ENCODE measurements at regions not wholly inside any gene's neighbourhood (a gene's known extent, or its start where the extent isn't known, plus 50 kb on each side); places are given as distances from the start of the nearest gene placed in this dataset.

DNA sequence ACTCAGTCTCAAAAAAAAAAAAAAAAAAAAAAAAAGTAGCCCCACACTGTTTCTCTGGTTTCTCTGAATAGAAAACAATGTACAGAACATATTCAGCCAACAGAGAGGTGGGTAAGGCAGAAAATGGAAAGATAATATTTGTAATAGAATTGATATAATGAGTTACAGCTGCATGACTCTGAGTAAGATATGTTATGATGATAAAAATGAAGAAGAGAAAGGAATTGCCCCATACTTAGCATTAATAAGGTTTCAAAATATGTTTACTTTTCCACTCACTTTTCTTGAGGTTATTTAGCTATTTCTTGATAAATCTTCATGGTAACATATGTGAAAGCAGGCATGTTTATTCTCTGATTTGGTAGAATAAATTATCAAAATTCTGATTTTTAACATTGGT is 100.9 kb upstream of the ROBO2 start (continued):
- TF ChIP-seq POU2F2 (IDR thresholded peaks at IDR 0.05; ENCODE audit: borderline replicate concordance, low read depth, low read length) (no peak), MYB (IDR thresholded peaks at IDR 0.05; ENCODE audit: borderline replicate concordance, low read depth, low read length) (no peak)
- TF ChIP-seq, protein P1, sequence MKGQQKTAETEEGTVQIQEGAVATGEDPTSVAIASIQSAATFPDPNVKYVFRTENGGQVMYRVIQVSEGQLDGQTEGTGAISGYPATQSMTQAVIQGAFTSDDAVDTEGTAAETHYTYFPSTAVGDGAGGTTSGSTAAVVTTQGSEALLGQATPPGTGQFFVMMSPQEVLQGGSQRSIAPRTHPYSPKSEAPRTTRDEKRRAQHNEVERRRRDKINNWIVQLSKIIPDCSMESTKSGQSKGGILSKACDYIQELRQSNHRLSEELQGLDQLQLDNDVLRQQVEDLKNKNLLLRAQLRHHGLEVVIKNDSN (IDR thresholded peaks at IDR 0.05; ENCODE audit: borderline replicate concordance, extremely low read length, insufficient read depth, low read depth, low read length) = no peak

- Histone ChIP-seq H2AFZ (ENCODE audit: control insufficient read depth, low read depth, low read length) (no peak overlapping the region), H3K4me2 (ENCODE audit: control insufficient read depth, insufficient read depth) (no peak overlapping the region), H3K4me1 (ENCODE audit: control insufficient read depth, insufficient read depth, low read length) (no peaks in the 10 kb centered on the region), H3K9ac (ENCODE audit: control insufficient read depth, insufficient read depth, low read length) (no peak overlapping the region), H3K27me3 (replicated peaks in 1 of 2; ENCODE audit: control insufficient read depth in 2 of 2, insufficient read depth in 2 of 2, low read length in 1 of 2) (no peaks in the 10 kb centered on the region), H3K4me3 (no peak overlapping the region), H4K20me1 (ENCODE audit: control insufficient read depth, insufficient read depth) (no peaks in the 10 kb centered on the region), H3K79me2 (ENCODE audit: control insufficient read depth, insufficient read depth, low read length) (no peaks in the 10 kb centered on the region), H3K36me3 (ENCODE audit: control insufficient read depth in 2 of 2, insufficient read depth in 2 of 2, low read length in 1 of 2) (no peaks in the 10 kb centered on the region), H3K27ac (ENCODE audit: control insufficient read depth, insufficient read depth) (no peak overlapping the region), H3K9me3 (replicated peaks; ENCODE audit: control insufficient read depth, insufficient read depth, low read length) (no peaks in the 10 kb centered on the region)
- in situ Hi-C loops (cut with MboI) (no loop called here), intact Hi-C loops (cut with micrococcal nuclease; ENCODE audit: unreplicated experiment) (no loop called here)
- RAD21 ChIA-PET (ENCODE audit: unreplicated experiment) = no interaction called here
- no peak for ATAC-seq
- no peak for DNase-seq (ENCODE audit: low read depth, low spot score)
- no TSS peak for BruUV-seq (replicated peaks)
- WGBS (ENCODE audit: insufficient coverage, insufficient replicate concordance, low lambda C conversion rate, missing lambda C conversion rate) = 59% methylated on average over 15 of the region's 15 CpGs
- no peak for FAIRE-seq
- SMC1A ChIA-PET (ENCODE audit: uncharacterized antibody, unreplicated experiment) = interaction anchor here (1.5 kb wide), 1 partner anchor 12 kb away, joined by 3 read pairs; no protein-coding TSS in a partner anchor
- POLR2A ChIA-PET = no interaction called here
- CTCF ChIA-PET = interaction anchor here (0.6 to 1.0 kb wide), 2 partner anchors 13 to 418 kb away, joined by 3 read pairs; no protein-coding TSS in a partner anchor
- no peak for TF ChIP-seq SREBF2 (IDR thresholded peaks at IDR 0.05; ENCODE audit: low read length)
- TF ChIP-seq RBBP5 (conservative IDR thresholded peaks at IDR 0.05) = no peak
- no peak for TF ChIP-seq YY1 (IDR thresholded peaks at IDR 0.05; ENCODE audit: low read depth, low read length)
- no peak for TF ChIP-seq ATF7 (IDR thresholded peaks at IDR 0.05; ENCODE audit: low read depth)
- no peak for TF ChIP-seq POU2F2 (IDR thresholded peaks at IDR 0.05; ENCODE audit: borderline replicate concordance, low read depth, low read length)
- no peak for TF ChIP-seq TARDBP (IDR thresholded peaks at IDR 0.05; ENCODE audit: borderline replicate concordance)
- TF ChIP-seq CHD1 (IDR thresholded peaks at IDR 0.05; ENCODE audit: low read depth, low read length) = no peak
- TF ChIP-seq SUPT20H (IDR thresholded peaks at IDR 0.05; ENCODE audit: borderline replicate concordance, control insufficient read depth, low read depth, low read length) = no peak
- TF ChIP-seq ZBTB11 (CRISPR knock-in tag; IDR thresholded peaks at IDR 0.05) = no peak
- TF ChIP-seq, protein P2, sequence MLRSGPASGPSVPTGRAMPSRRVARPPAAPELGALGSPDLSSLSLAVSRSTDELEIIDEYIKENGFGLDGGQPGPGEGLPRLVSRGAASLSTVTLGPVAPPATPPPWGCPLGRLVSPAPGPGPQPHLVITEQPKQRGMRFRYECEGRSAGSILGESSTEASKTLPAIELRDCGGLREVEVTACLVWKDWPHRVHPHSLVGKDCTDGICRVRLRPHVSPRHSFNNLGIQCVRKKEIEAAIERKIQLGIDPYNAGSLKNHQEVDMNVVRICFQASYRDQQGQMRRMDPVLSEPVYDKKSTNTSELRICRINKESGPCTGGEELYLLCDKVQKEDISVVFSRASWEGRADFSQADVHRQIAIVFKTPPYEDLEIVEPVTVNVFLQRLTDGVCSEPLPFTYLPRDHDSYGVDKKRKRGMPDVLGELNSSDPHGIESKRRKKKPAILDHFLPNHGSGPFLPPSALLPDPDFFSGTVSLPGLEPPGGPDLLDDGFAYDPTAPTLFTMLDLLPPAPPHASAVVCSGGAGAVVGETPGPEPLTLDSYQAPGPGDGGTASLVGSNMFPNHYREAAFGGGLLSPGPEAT (IDR thresholded peaks at IDR 0.05; ENCODE audit: low read depth) = no peak
- TF ChIP-seq NR2C1 (IDR thresholded peaks at IDR 0.05) = no peak
- TF ChIP-seq YBX1 (IDR thresholded peaks at IDR 0.05) = no peak
- TF ChIP-seq TCF3 (IDR thresholded peaks at IDR 0.05; ENCODE audit: borderline replicate concordance, insufficient read depth, low read depth, low read length) = no peak
- TF ChIP-seq ASH2L (IDR thresholded peaks at IDR 0.05; ENCODE audit: borderline replicate concordance, low read depth) = no peak
Measured at GRCh38 chr3:76940181-76940770, 99.6 kb upstream of the ROBO2 start.
